A549 (cell line): ENCODE measurements at regions not wholly inside any gene's neighbourhood (a gene's known extent, or its start where the extent isn't known, plus 50 kb on each side); places are given as distances from the start of the nearest gene placed in this dataset.

Experiments
- BCL3 ChIP-seq: fragments of >200 bp; sonication (Bioruptor Twin); formaldehyde crosslinking; IDR thresholded peaks from 3 replicates; pipeline ENCODE4 v1.6.1; 2016
- CEBPB ChIP-seq, 2 experiments: fragments of >200 bp in 1 of 2; sonication (Bioruptor Twin) in 1 of 2; formaldehyde crosslinking in 1 of 2; IDR thresholded peaks; 2 replicates each; pipeline ENCODE4 v1.6.1; 2012 to 2016
- CTCF ChIP-seq: fragments of >200 bp; sonication (Bioruptor Twin); formaldehyde crosslinking; IDR thresholded peaks from 3 replicates; pipeline ENCODE4 v1.5.1; 2016
- ELK1 ChIP-seq: fragments of 150-350 bp; IDR thresholded peaks from 2 replicates; pipeline ENCODE4 v1.6.1; 2014; ENCODE audit warnings: low read depth, mild to moderate bottlenecking, low read length
- HMGXB4 ChIP-seq: fragments of 250-450 bp; sonication (Bioruptor Pico); IDR thresholded peaks from 2 replicates; pipeline ENCODE4 v1.5.0; 2021; ENCODE audit warnings: mild to moderate bottlenecking, moderate library complexity, borderline replicate concordance
- MAX ChIP-seq: IDR thresholded peaks from 2 replicates; pipeline ENCODE4 v1.6.1; 2012
- REST ChIP-seq: fragments of 200-600 bp; sonication (generic); IDR thresholded peaks from 2 replicates; pipeline ENCODE4 v1.6.1; 2016; ENCODE audit warnings: antibody characterized with exemption, mild to moderate bottlenecking, moderate library complexity
- USF2 ChIP-seq: fragments of 450-650 bp; IDR thresholded peaks from 2 replicates; pipeline ENCODE4 v1.6.1; 2014; ENCODE audit warnings: antibody characterized with exemption
- ZFP36 ChIP-seq: fragments of 450-650 bp; IDR thresholded peaks from 2 replicates; pipeline ENCODE4 v1.6.1; 2014; ENCODE audit warnings: borderline replicate concordance; ENCODE audit not compliant: partially characterized antibody
- ZSCAN20 ChIP-seq: fragments of 250-450 bp; sonication (Bioruptor Pico); IDR thresholded peaks from 2 replicates; pipeline ENCODE4 v1.8.0; 2022; ENCODE audit warnings: mild to moderate bottlenecking, moderate library complexity

GRCh38 chr2:107402330-107402729 lies 424.4 kb upstream of the RGPD4 start:
- TF ChIP-seq CTCF = no peak
- no peak for TF ChIP-seq REST
- no peak for TF ChIP-seq ELK1
- TF ChIP-seq CEBPB (IDR thresholded peaks at IDR 0.05) = no peak
- no peak for TF ChIP-seq HMGXB4
- TF ChIP-seq BCL3 = no peak
- no peak for TF ChIP-seq ZSCAN20 (CRISPR knock-in tag)
- TF ChIP-seq ZFP36 = no peak
- no peak for TF ChIP-seq USF2
- no peak for TF ChIP-seq MAX
